ENCODE measurements at regions not wholly inside any gene's neighbourhood (a gene's known extent, or its start where the extent isn't known, plus 50 kb on each side); places are given as distances from the start of the nearest gene placed in this dataset.

GRCh38 chr10:36188461-36188860, 546.4 kb upstream of the FZD8 start:
- TF ChIP-seq CBX3 (IDR thresholded peaks at IDR 0.05; ENCODE audit: low read depth): no peak
- no peak for TF ChIP-seq CTCF (IDR thresholded peaks at IDR 0.05 in 2 of 3, conservative IDR thresholded peaks at IDR 0.05 in 1 of 3; ENCODE audit: borderline replicate concordance in 1 of 3, insufficient read depth in 1 of 3, low read depth in 2 of 3, low read length in 2 of 3)
- TF ChIP-seq EZH2 (IDR thresholded peaks at IDR 0.05): no peak
- no peak for TF ChIP-seq POLR2A (IDR thresholded peaks at IDR 0.05; ENCODE audit: borderline replicate concordance, extremely low read depth, insufficient read depth, insufficient read length)
